Fibroblast of mammary gland (primary cell): ENCODE measurements at regions not wholly inside any gene's neighbourhood (a gene's known extent, or its start where the extent isn't known, plus 50 kb on each side); places are given as distances from the start of the nearest gene placed in this dataset.
"Not testable (repeated sequence)": the region's sequence is repeated elsewhere in the genome, so short reads cannot be mapped to it uniquely, and the experiment has no call there.

ENCODE experiments used
- DNase-seq: peaks from one replicate; pipeline ENCODE4 v3.0.0-alpha.2; 2010; ENCODE audit warnings: low read depth
- H3K4me3 ChIP-seq: 2 replicates; pipeline ENCODE4 v1.5.1; 2011; ENCODE audit warnings: low read depth, mild to moderate bottlenecking, low read length, moderate library complexity; ENCODE audit not compliant: control insufficient read depth
- CTCF ChIP-seq: conservative IDR thresholded peaks from 2 replicates; pipeline ENCODE4 v1.5.1; 2011; ENCODE audit warnings: low read depth, low read length, inconsistent platforms; ENCODE audit not compliant: control insufficient read depth, insufficient read depth

GRCh38 chr13:89520468-89520867, 1827.0 kb upstream of the MIR17HG start:
- DNase-seq, result no peak
- no peak overlapping the region for H3K4me3 ChIP-seq
- TF ChIP-seq CTCF, result no peak

GRCh38 chr13:89521672-89522071, 1825.8 kb upstream of the MIR17HG start:
- DNase-seq, H3K4me3 ChIP-seq: not testable (repeated sequence)

- H3K4me3 ChIP-seq, result no peak overlapping the region
- no peak for TF ChIP-seq CTCF
- no peak for DNase-seq
Observed at GRCh38 chr13:89541091-89542030, 1806.1 kb upstream of the MIR17HG start.

- DNase-seq, result no peak
- TF ChIP-seq CTCF, result no peak
- no peak overlapping the region for H3K4me3 ChIP-seq
Observed at GRCh38 chr13:89550938-89551337, 1796.5 kb upstream of the MIR17HG start.

GRCh38 chr13:89554801-89555200, 1792.7 kb upstream of the MIR17HG start:
- H3K4me3 ChIP-seq, result no peak overlapping the region
- TF ChIP-seq CTCF, result no peak
- no peak for DNase-seq

- no peak for TF ChIP-seq CTCF
- no peak overlapping the region for H3K4me3 ChIP-seq
- DNase-seq, result no peak
Observed at GRCh38 chr13:89565476-89566100, 1781.9 kb upstream of the MIR17HG start.

- DNase-seq, result no peak
- no peak for TF ChIP-seq CTCF
- no peak overlapping the region for H3K4me3 ChIP-seq
Observed at GRCh38 chr13:89567025-89567424, 1780.5 kb upstream of the MIR17HG start.
